ENCODE measurements at regions not wholly inside any gene's neighbourhood (a gene's known extent, or its start where the extent isn't known, plus 50 kb on each side); places are given as distances from the start of the nearest gene placed in this dataset.

- no peak overlapping the region for H3K4me3 ChIP-seq (ENCODE audit: low read depth, low read length)
Measured at GRCh38 chr5:159385536-159385935, 55.2 kb upstream of the IL12B start.

GRCh38 chr5:159386028-159386711 lies 55.9 kb upstream of the IL12B start:
- no peak overlapping the region for H3K4me3 ChIP-seq (ENCODE audit: low read depth, low read length)
- no peak for TF ChIP-seq CTCF (IDR thresholded peaks at IDR 0.05; ENCODE audit: low read depth, low read length)

More at GRCh38 chr5:159385536-159385935, 55.2 kb upstream of the IL12B start:
- TF ChIP-seq CTCF (IDR thresholded peaks at IDR 0.05; ENCODE audit: low read depth, low read length): no peak

- no peak overlapping the region for H3K4me3 ChIP-seq (ENCODE audit: low read depth, low read length)
- no peak for TF ChIP-seq CTCF (IDR thresholded peaks at IDR 0.05; ENCODE audit: low read depth, low read length)
Measured at GRCh38 chr5:159392871-159393270, 62.6 kb upstream of the IL12B start.

GRCh38 chr5:159393854-159394274 lies 63.6 kb upstream of the IL12B start:
- no peak overlapping the region for H3K4me3 ChIP-seq (ENCODE audit: low read depth, low read length)
- TF ChIP-seq CTCF (IDR thresholded peaks at IDR 0.05; ENCODE audit: low read depth, low read length): no peak

GRCh38 chr5:159395202-159395601 lies 64.9 kb upstream of the IL12B start:
- TF ChIP-seq CTCF (IDR thresholded peaks at IDR 0.05; ENCODE audit: low read depth, low read length): no peak
- no peak overlapping the region for H3K4me3 ChIP-seq (ENCODE audit: low read depth, low read length)

GRCh38 chr5:159398936-159399335 lies 68.6 kb upstream of the IL12B start:
- no peak overlapping the region for H3K4me3 ChIP-seq (ENCODE audit: low read depth, low read length)
- no peak for TF ChIP-seq CTCF (IDR thresholded peaks at IDR 0.05; ENCODE audit: low read depth, low read length)

GRCh38 chr5:159400476-159400875 lies 70.2 kb upstream of the IL12B start:
- H3K4me3 ChIP-seq (ENCODE audit: low read depth, low read length): no peak overlapping the region
- no peak for TF ChIP-seq CTCF (IDR thresholded peaks at IDR 0.05; ENCODE audit: low read depth, low read length)
